ENCODE measurements at regions not wholly inside any gene's neighbourhood (a gene's known extent, or its start where the extent isn't known, plus 50 kb on each side); places are given as distances from the start of the nearest gene placed in this dataset.

DNA sequence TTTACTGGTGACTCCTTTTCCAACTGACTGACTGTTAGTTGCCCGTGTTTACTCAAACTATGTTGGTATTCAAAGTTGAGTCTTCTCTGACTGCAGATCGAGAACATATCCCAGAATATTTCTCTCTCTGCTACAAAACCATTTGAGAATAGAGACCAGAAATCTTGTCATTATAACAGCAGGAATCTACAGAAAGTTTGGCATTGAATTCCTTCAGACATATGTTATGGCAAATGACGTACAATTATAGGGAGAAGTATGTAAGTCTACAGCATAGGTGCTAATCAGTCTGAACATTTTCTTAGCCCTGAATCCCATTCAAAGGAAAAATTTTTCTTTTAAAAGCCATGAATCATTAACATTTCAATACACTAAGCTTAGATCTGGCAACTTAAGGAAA, 239.8 kb upstream of the SOX9 start:
- TF ChIP-seq CTCF (IDR thresholded peaks at IDR 0.05; ENCODE audit: poor library complexity) = no peak
- no peak for TF ChIP-seq EZH2 (IDR thresholded peaks at IDR 0.05; ENCODE audit: borderline replicate concordance)
- TF ChIP-seq EZH2phosphoT487 (IDR thresholded peaks at IDR 0.05; ENCODE audit: low read depth, severe bottlenecking, unreplicated experiment) = no peak

Data from hepatocyte (in vitro differentiated cells).